MM.1S (cell line): ENCODE measurements at regions not wholly inside any gene's neighbourhood (a gene's known extent, or its start where the extent isn't known, plus 50 kb on each side); places are given as distances from the start of the nearest gene placed in this dataset.
"Not testable (repeated sequence)": the region's sequence is repeated elsewhere in the genome, so short reads cannot be mapped to it uniquely, and the experiment has no call there.

ENCODE experiments used
- DNase-seq: peaks from one replicate; pipeline ENCODE4 v3.0.0-alpha.2; 2015
- H2AFZ ChIP-seq: fragments of 300-600 bp; sonication (generic); 2 replicates; pipeline ENCODE4 v1.6.0; 2016; ENCODE audit warnings: antibody characterized with exemption, low read length
- H3F3A ChIP-seq: fragments of 300-600 bp; sonication (generic); 2 replicates; pipeline ENCODE4 v1.6.1; 2016; ENCODE audit warnings: mild to moderate bottlenecking, antibody characterized with exemption, low read length, moderate library complexity, mixed read lengths; ENCODE audit not compliant: insufficient read depth
- H3K27ac ChIP-seq: fragments of 300-600 bp; sonication (generic); 2 replicates; pipeline ENCODE4 v1.5.1; 2016; ENCODE audit warnings: mild to moderate bottlenecking, low read length
- H3K27me3 ChIP-seq: fragments of 300-600 bp; sonication (generic); replicated peaks from 2 replicates; pipeline ENCODE4 v1.6.0; 2016; ENCODE audit warnings: low read length; ENCODE audit not compliant: insufficient read depth
- H3K36me3 ChIP-seq: fragments of 300-600 bp; sonication (generic); replicated peaks from 2 replicates; pipeline ENCODE4 v1.6.1; 2016; ENCODE audit warnings: mild to moderate bottlenecking, low read length, mixed read lengths; ENCODE audit not compliant: insufficient read depth
- H3K4me1 ChIP-seq: fragments of 300-600 bp; sonication (generic); 2 replicates; pipeline ENCODE4 v1.6.1; 2016; ENCODE audit warnings: low read length, mixed read lengths
- H3K4me2 ChIP-seq: fragments of 300-600 bp; sonication (generic); 2 replicates; pipeline ENCODE4 v1.6.0; 2016; ENCODE audit warnings: low read depth, low read length
- H3K4me3 ChIP-seq: fragments of 300-600 bp; sonication (generic); 2 replicates; pipeline ENCODE4 v1.5.1; 2016; ENCODE audit warnings: low read length, mixed read lengths
- H3K79me2 ChIP-seq: fragments of 300-600 bp; sonication (generic); 2 replicates; pipeline ENCODE4 v1.6.1; 2016; ENCODE audit warnings: mixed run types, low read length, mixed read lengths
- H3K9ac ChIP-seq: fragments of 300-600 bp; sonication (generic); 2 replicates; pipeline ENCODE4 v1.6.1; 2016; ENCODE audit warnings: low read length, mixed read lengths
- H3K9me2 ChIP-seq: fragments of 300-600 bp; sonication (generic); replicated peaks from 2 replicates; pipeline ENCODE4 v1.6.1; 2016; ENCODE audit warnings: mild to moderate bottlenecking, low read length, mixed read lengths; ENCODE audit not compliant: insufficient read depth
- H3K9me3 ChIP-seq: fragments of 300-600 bp; sonication (generic); replicated peaks from 2 replicates; pipeline ENCODE4 v1.6.1; 2016; ENCODE audit warnings: mild to moderate bottlenecking, low read length, mixed read lengths; ENCODE audit not compliant: insufficient read depth
- H4K20me1 ChIP-seq: fragments of 300-600 bp; sonication (generic); 2 replicates; pipeline ENCODE4 v1.6.1; 2016; ENCODE audit warnings: mild to moderate bottlenecking, low read length, moderate library complexity, mixed read lengths; ENCODE audit not compliant: insufficient read depth
- EZH2 ChIP-seq: fragments of 300-600 bp; sonication (generic); optimal IDR thresholded peaks from 2 replicates; pipeline ENCODE3; 2017; ENCODE audit warnings: low read depth, mild to moderate bottlenecking, antibody characterized with exemption, low read length, mixed read lengths
- EZH2phosphoT487 ChIP-seq: fragments of 300-600 bp; sonication (generic); IDR thresholded peaks from 2 replicates; pipeline ENCODE4 v1.6.1; 2018; ENCODE audit warnings: antibody characterized with exemption, low read length
- TF ChIP-seq, protein P1 (sequence below): fragments of 300-600 bp; sonication (generic); IDR thresholded peaks from 2 replicates; pipeline ENCODE4 v1.5.1; 2016; ENCODE audit warnings: antibody characterized with exemption, low read length, mixed read lengths

DNA sequence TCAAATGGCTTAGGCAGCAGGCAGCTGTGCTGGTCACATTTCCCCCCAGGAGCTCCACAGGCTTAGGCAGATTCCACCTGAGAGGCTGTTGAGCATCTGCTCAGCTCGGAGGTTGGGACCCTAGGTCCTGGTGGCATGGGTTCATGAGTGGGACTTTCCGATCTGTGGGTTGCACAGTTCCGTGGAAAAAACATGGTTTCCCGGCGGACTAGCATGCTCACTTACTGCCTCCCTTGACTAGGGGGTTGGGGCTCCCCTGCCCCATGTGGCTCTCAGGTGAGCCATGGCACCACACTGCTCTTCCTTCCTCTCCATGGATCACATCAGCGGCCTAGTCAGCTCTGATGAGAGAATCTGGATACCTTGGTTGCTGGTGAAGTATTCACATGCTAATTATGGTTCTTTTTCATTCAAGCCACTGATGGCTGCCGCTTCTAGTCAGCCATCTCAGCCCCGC lies 685.1 kb downstream of the METTL15 start:
- H4K20me1 ChIP-seq = no peaks in the 10 kb centered on the region
- no peaks in the 10 kb centered on the region for H3K4me1 ChIP-seq
- H2AFZ ChIP-seq = no peak overlapping the region
- H3K9me3 ChIP-seq = no peaks in the 10 kb centered on the region
- no peak overlapping the region for H3K4me3 ChIP-seq
- H3F3A ChIP-seq = no peaks in the 10 kb centered on the region
- no peak for DNase-seq
- H3K27ac ChIP-seq = no peak overlapping the region
- no peak overlapping the region for H3K4me2 ChIP-seq
- H3K79me2 ChIP-seq = no peaks in the 10 kb centered on the region
- no peak overlapping the region for H3K9ac ChIP-seq
- TF ChIP-seq EZH2 (no peak), EZH2phosphoT487 (no peak)
- TF ChIP-seq, protein P1, sequence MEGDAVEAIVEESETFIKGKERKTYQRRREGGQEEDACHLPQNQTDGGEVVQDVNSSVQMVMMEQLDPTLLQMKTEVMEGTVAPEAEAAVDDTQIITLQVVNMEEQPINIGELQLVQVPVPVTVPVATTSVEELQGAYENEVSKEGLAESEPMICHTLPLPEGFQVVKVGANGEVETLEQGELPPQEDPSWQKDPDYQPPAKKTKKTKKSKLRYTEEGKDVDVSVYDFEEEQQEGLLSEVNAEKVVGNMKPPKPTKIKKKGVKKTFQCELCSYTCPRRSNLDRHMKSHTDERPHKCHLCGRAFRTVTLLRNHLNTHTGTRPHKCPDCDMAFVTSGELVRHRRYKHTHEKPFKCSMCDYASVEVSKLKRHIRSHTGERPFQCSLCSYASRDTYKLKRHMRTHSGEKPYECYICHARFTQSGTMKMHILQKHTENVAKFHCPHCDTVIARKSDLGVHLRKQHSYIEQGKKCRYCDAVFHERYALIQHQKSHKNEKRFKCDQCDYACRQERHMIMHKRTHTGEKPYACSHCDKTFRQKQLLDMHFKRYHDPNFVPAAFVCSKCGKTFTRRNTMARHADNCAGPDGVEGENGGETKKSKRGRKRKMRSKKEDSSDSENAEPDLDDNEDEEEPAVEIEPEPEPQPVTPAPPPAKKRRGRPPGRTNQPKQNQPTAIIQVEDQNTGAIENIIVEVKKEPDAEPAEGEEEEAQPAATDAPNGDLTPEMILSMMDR = no peak
- H3K27me3 ChIP-seq = no peaks in the 10 kb centered on the region
- H3K9me2 ChIP-seq = no peaks in the 10 kb centered on the region
- no peaks in the 10 kb centered on the region for H3K36me3 ChIP-seq

DNA sequence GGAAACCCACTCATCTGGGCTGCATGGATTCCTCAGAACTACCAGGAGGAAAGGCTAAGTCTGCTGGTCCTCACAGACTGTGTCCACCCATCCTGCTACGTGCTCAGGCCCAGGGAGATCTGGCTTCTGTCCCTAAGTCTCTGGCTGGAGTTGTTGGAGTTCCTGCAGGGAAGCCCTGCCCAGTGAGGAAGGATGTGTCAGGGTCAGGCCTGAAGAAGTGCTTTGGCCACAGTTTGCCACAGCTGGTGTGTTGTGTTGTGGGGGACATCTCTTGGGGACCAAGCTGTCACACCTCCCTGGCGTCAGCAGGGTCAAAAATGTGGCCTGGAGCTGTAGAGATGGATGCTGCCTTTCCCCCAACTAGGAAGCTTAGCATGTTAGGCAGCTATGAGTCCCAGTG lies 684.7 kb downstream of the METTL15 start:
- DNase-seq = no peak
- Histone ChIP-seq H3K9me3 (no peaks in the 10 kb centered on the region), H3K9ac (no peak overlapping the region), H3K79me2 (no peaks in the 10 kb centered on the region), H3K4me2 (no peak overlapping the region), H3F3A (no peaks in the 10 kb centered on the region), H3K9me2 (no peaks in the 10 kb centered on the region), H2AFZ (no peak overlapping the region), H3K27ac (no peak overlapping the region), H4K20me1 (no peaks in the 10 kb centered on the region), H3K36me3 (no peaks in the 10 kb centered on the region), H3K27me3 (no peaks in the 10 kb centered on the region), H3K4me1 (no peaks in the 10 kb centered on the region), H3K4me3 (no peak overlapping the region)
- TF ChIP-seq EZH2phosphoT487 (no peak), EZH2 (no peak)
- TF ChIP-seq, protein P1 = no peak

DNA sequence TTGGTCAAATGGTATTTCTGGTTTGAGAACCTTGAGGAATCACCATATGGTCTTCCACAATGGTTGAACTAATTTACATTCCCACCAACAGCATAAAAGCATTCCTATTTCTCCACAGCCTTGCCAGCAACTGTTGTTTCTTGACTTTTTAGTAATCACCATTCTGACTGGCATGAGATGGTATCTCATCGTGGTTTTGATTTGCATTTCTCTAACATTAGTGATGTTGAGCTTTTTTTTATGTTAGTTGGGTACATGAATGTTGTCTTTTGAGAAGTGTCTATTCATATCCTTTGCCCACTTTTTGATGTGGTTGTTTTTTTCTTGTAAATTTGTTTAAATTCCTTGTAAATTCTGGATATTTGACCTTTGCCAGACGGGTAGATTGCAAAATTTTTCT lies 679.7 kb downstream of the METTL15 start:
- not testable (repeated sequence) for H4K20me1 ChIP-seq, H3K9me2 ChIP-seq, DNase-seq, H3K4me1 ChIP-seq, H2AFZ ChIP-seq, H3K4me2 ChIP-seq, H3K4me3 ChIP-seq, H3K9me3 ChIP-seq, H3F3A ChIP-seq, H3K27ac ChIP-seq, H3K27me3 ChIP-seq, H3K36me3 ChIP-seq, H3K9ac ChIP-seq, H3K79me2 ChIP-seq

DNA sequence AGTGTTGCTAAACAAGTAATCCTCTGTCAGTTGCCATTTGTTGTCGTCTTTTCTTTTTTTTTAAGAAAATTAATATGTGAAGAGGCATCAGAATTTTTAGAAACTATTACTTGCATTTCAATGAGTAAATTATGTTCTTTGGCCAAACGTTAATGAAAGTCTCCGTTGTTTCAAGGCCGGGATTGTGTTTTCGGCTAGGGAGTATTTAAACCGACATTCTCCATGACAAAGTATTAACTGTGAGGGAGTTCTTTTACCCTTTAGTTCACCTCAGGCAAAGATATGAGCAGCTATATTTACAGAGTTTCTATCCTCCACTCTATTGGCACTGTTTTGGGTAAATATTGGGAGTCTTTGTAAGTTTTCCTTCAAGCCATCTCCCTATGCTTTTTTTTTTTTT lies 668.9 kb downstream of the METTL15 start:
- H3K9me3 ChIP-seq = no peaks in the 10 kb centered on the region
- no peak overlapping the region for H2AFZ ChIP-seq
- no peak overlapping the region for H3K4me2 ChIP-seq
- no peaks in the 10 kb centered on the region for H3K36me3 ChIP-seq
- H4K20me1 ChIP-seq = no peaks in the 10 kb centered on the region
- TF ChIP-seq, protein P1 = no peak
- TF ChIP-seq EZH2phosphoT487 = no peak
- TF ChIP-seq EZH2 = no peak
- H3K27ac ChIP-seq = no peak overlapping the region
- H3K9me2 ChIP-seq = no peaks in the 10 kb centered on the region
- no peak overlapping the region for H3K4me3 ChIP-seq
- H3K79me2 ChIP-seq = no peaks in the 10 kb centered on the region
- DNase-seq = no peak
- no peaks in the 10 kb centered on the region for H3K4me1 ChIP-seq
- no peaks in the 10 kb centered on the region for H3F3A ChIP-seq
- H3K27me3 ChIP-seq = no peaks in the 10 kb centered on the region
- H3K9ac ChIP-seq = no peak overlapping the region
